ENCODE measurements at regions not wholly inside any gene's neighbourhood (a gene's known extent, or its start where the extent isn't known, plus 50 kb on each side); places are given as distances from the start of the nearest gene placed in this dataset.

DNA sequence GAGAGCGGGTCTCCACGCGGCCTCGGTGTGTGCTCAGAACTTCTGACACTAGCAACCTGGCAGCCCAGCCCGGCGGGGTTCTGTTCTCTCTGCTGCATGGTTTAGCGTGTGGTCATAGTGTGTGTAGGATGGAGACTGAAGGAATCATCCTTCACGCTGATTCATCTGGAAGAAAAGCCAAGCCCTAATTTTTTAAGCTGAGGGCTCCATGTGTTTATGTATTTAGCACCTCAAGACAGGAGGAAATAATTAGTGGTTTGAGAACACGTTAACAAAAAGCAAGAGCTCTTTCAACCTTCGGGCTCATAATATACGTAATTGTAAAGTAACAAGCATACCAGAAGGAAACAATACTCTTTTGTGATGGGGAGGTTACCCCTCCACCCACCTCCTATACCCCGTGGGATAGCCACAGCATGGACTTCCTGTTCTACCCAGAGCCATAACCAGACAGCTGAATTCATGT lies 504.6 kb upstream of the MKI67 start:
- TF ChIP-seq, protein P1, sequence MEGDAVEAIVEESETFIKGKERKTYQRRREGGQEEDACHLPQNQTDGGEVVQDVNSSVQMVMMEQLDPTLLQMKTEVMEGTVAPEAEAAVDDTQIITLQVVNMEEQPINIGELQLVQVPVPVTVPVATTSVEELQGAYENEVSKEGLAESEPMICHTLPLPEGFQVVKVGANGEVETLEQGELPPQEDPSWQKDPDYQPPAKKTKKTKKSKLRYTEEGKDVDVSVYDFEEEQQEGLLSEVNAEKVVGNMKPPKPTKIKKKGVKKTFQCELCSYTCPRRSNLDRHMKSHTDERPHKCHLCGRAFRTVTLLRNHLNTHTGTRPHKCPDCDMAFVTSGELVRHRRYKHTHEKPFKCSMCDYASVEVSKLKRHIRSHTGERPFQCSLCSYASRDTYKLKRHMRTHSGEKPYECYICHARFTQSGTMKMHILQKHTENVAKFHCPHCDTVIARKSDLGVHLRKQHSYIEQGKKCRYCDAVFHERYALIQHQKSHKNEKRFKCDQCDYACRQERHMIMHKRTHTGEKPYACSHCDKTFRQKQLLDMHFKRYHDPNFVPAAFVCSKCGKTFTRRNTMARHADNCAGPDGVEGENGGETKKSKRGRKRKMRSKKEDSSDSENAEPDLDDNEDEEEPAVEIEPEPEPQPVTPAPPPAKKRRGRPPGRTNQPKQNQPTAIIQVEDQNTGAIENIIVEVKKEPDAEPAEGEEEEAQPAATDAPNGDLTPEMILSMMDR (IDR thresholded peaks at IDR 0.05; ENCODE audit: borderline replicate concordance, insufficient read depth, low read depth, low read length) = no peak
- H3K4me3 ChIP-seq (ENCODE audit: low read depth, low read length) = no peak overlapping the region

DNA sequence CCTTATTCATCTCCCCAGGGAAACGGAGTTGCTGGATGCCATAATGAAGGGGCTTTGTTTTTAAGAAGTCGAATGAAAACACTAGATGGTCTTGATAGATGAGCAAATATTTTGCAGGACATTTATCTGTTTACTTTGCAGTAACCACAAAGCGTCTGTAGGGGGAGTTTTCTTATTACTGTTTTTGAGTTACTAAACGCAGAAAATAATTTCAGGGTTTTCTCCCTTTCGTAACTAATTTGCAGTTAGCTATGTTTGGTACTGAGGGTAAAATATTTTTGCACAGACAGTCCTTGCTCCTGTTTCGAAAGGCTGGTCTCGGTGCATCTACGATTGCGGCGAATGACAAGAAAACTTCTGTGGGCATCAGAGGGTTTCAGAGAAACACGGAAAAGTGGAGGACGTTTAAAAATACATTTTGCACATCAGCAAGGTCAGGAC lies 505.6 kb upstream of the MKI67 start:
- H3K4me3 ChIP-seq (ENCODE audit: low read depth, low read length) = no peak overlapping the region
- TF ChIP-seq, protein P1 (IDR thresholded peaks at IDR 0.05; ENCODE audit: borderline replicate concordance, insufficient read depth, low read depth, low read length) = peak; percentile 46; the same call in 1 of the 2 replicates

DNA sequence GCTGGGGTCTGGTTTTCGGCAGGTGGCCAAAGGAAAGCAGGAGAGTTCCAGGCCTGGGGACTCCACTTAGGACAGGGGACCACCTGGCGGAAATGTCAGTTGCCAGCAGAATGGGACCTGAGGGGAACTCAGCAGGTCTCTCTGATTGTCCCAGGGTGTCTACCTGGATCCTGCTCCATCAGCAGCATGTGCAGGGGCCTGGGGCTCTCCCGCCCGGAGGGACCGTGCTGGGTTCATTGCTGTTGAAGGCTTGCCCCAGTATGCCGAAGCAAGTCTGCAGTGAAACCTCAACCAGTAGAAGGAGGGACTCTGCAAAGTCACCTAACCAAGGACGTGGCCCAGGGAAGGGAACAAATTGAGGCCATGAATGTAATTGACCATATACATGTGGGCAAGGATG lies 506.5 kb upstream of the MKI67 start:
- TF ChIP-seq, protein P1 (IDR thresholded peaks at IDR 0.05; ENCODE audit: borderline replicate concordance, insufficient read depth, low read depth, low read length) = no peak
- H3K4me3 ChIP-seq (ENCODE audit: low read depth, low read length) = no peak overlapping the region

DNA sequence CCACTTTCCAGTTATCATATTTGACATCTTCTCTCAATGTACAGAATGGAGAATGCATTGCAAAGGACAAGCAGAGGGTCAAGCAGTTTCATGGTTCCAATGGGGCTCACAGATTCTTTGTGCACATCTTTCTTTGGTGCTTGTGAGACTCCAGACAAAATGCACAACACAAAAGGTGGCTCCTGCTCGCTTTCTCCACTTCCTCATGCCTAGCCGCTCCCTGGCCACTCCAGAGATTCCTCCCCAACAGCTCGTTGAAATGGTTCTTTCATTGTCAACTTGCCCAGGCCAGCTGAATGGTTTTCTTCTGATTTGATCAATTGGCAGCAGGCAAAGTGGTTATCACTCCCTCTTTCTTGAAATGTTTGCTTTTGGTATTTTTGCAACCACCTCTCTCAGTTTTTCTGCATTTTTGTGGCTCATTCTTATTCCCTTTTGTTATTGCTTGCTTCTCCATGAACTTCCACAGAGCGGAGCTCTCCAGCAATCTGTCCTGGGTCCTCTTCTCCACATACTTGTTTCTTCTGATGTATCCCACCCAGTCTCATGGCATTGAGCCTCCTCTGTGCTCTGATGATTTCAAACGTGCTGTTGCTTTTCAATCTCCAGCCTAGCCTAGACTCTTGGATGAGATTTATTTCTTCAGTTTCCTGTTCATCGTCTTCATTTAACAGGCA lies 507.8 kb upstream of the MKI67 start:
- TF ChIP-seq, protein P1 (IDR thresholded peaks at IDR 0.05; ENCODE audit: borderline replicate concordance, insufficient read depth, low read depth, low read length) = no peak
- no peak overlapping the region for H3K4me3 ChIP-seq (ENCODE audit: low read depth, low read length)

DNA sequence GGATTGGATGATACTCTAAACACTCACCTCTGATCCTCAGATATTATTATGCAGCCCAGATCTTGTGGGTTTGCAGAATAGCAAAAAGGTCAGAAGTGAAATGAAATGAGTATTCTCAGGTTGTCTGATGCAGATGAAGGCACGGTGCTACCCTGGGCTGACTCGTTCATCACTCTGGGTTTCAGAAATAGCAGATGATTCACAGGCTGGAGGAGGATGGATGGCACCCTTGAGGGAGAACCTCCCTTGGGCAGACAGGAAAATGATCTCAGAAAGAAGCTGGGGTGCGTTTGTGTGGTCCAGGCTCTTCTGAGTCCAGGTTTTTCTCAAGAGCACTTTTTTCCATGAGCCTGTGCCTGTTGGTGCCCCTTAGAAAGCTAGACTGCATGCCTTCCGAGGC lies 515.8 kb upstream of the MKI67 start:
- H3K4me3 ChIP-seq (ENCODE audit: low read depth, low read length) = no peak overlapping the region
- TF ChIP-seq, protein P1 (IDR thresholded peaks at IDR 0.05; ENCODE audit: borderline replicate concordance, insufficient read depth, low read depth, low read length) = no peak

DNA sequence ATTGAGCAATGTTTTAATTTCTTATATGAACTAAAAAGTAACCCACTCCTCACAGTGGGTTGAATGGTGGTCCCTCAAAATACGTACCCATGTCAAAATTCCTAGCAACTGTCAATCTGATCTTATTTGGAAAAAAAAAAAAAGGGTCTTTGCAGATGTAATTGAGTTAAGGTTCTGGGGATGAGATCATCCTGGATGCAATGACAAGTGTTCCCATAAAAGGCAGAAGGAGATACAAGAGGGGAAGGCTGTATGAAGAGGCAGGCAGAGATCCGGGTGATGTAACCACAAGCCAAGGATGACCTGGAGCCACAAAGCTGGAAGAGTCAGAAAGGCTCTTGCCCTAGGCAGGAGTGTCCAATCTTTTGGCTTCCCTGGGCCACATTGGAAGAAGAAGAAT lies 516.3 kb upstream of the MKI67 start:
- TF ChIP-seq, protein P1 (IDR thresholded peaks at IDR 0.05; ENCODE audit: borderline replicate concordance, insufficient read depth, low read depth, low read length) = no peak
- no peak overlapping the region for H3K4me3 ChIP-seq (ENCODE audit: low read depth, low read length)

DNA sequence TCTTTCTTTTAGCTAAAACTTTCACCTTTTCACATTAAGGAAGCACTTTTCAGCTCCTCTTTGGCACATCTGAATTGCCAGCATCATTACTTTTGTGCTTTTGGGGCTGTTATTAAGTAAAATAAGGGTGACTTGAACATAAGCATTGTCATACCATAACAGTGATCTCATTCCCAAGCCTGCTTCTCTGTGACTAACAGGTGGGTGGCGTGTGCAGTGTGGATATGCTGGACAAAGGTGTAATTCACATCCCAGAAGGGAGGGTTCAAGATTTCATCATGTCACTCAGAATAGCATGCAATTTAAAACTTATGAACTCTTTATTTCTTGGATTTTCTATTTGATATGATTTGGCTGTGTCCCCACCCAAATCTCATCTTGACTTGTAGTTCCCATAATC lies 517.4 kb upstream of the MKI67 start:
- no peak overlapping the region for H3K4me3 ChIP-seq (ENCODE audit: low read depth, low read length)
- TF ChIP-seq, protein P1 (IDR thresholded peaks at IDR 0.05; ENCODE audit: borderline replicate concordance, insufficient read depth, low read depth, low read length) = no peak
